Fibroblast of lung (primary cell): ENCODE measurements at regions not wholly inside any gene's neighbourhood (a gene's known extent, or its start where the extent isn't known, plus 50 kb on each side); places are given as distances from the start of the nearest gene placed in this dataset.

Source experiments
- DNase-seq, 2 donors: peaks; one replicate each; pipeline versions ENCODE4 v3.0.0 to v3.0.0-alpha.2; 2010; ENCODE audit warnings: low read depth in 2 of 2
- H2AFZ ChIP-seq: 2 replicates; pipeline ENCODE4 v1.5.1; 2012; ENCODE audit warnings: low read length, control low read depth, inconsistent platforms
- H3K27ac ChIP-seq: 2 replicates; pipeline ENCODE4 v1.5.1; 2011; ENCODE audit warnings: low read length, control low read depth; ENCODE audit not compliant: insufficient read depth
- H3K27me3 ChIP-seq: 2 replicates; pipeline ENCODE4 v1.5.1; 2011; ENCODE audit warnings: mild to moderate bottlenecking, low read length; ENCODE audit not compliant: control insufficient read depth, insufficient read depth
- H3K36me3 ChIP-seq: 2 replicates; pipeline ENCODE4 v1.5.1; 2011; ENCODE audit warnings: low read length; ENCODE audit not compliant: control insufficient read depth, insufficient read depth
- H3K4me1 ChIP-seq: 2 replicates; pipeline ENCODE4 v1.5.1; 2011; ENCODE audit warnings: low read length; ENCODE audit not compliant: control insufficient read depth, insufficient read depth; ENCODE audit errors: extremely low read depth
- H3K4me2 ChIP-seq: 2 replicates; pipeline ENCODE4 v1.5.1; 2011; ENCODE audit warnings: low read length, control low read depth; ENCODE audit not compliant: insufficient read depth; ENCODE audit errors: extremely low read depth
- H3K4me3 ChIP-seq, 4 experiments: fragments of 200-600 bp in 1 of 4; sonication (generic) in 1 of 4; replicated peaks in 1 of 4; 2 replicates each; pipeline ENCODE4 v1.5.1; 2011 to 2016; ENCODE audit warnings: low read length in 4 of 4, low read depth in 3 of 4, mild to moderate bottlenecking in 3 of 4, control low read depth in 2 of 4, inconsistent platforms in 1 of 4, mixed read lengths in 1 of 4; ENCODE audit not compliant: insufficient read depth in 1 of 4; ENCODE audit errors: control extremely low read depth in 1 of 4
- H3K79me2 ChIP-seq: 2 replicates; pipeline ENCODE4 v1.5.1; 2012; ENCODE audit warnings: mild to moderate bottlenecking, low read length, inconsistent platforms; ENCODE audit not compliant: control insufficient read depth, insufficient read depth
- H3K9ac ChIP-seq: 2 replicates; pipeline ENCODE4 v1.5.1; 2011; ENCODE audit warnings: mild to moderate bottlenecking, low read length, control low read depth; ENCODE audit not compliant: insufficient read depth
- H3K9me3 ChIP-seq: 2 replicates; pipeline ENCODE4 v1.5.1; 2012; ENCODE audit warnings: low read depth, low read length; ENCODE audit not compliant: control insufficient read depth, insufficient read depth
- H4K20me1 ChIP-seq: 2 replicates; pipeline ENCODE4 v1.5.1; 2011; ENCODE audit warnings: low read length; ENCODE audit not compliant: control insufficient read depth, insufficient read depth; ENCODE audit errors: extremely low read depth
- EZH2 ChIP-seq: IDR thresholded peaks from 2 replicates; pipeline ENCODE4 v1.5.1; 2012; ENCODE audit warnings: low read length, control low read depth, mild to moderate bottlenecking; ENCODE audit errors: missing control alignments
- TF ChIP-seq, protein P1 (sequence below), 2 donors: IDR thresholded peaks in 1 of 2; conservative IDR thresholded peaks in 1 of 2; 1 replicate in 1 of 2; 2 replicates in 1 of 2; pipeline ENCODE4 v1.5.1; 2011 to 2012; ENCODE audit warnings: low read length in 2 of 2, control low read depth in 1 of 2, inconsistent platforms in 1 of 2, low read depth in 1 of 2, mild to moderate bottlenecking in 1 of 2

DNA sequence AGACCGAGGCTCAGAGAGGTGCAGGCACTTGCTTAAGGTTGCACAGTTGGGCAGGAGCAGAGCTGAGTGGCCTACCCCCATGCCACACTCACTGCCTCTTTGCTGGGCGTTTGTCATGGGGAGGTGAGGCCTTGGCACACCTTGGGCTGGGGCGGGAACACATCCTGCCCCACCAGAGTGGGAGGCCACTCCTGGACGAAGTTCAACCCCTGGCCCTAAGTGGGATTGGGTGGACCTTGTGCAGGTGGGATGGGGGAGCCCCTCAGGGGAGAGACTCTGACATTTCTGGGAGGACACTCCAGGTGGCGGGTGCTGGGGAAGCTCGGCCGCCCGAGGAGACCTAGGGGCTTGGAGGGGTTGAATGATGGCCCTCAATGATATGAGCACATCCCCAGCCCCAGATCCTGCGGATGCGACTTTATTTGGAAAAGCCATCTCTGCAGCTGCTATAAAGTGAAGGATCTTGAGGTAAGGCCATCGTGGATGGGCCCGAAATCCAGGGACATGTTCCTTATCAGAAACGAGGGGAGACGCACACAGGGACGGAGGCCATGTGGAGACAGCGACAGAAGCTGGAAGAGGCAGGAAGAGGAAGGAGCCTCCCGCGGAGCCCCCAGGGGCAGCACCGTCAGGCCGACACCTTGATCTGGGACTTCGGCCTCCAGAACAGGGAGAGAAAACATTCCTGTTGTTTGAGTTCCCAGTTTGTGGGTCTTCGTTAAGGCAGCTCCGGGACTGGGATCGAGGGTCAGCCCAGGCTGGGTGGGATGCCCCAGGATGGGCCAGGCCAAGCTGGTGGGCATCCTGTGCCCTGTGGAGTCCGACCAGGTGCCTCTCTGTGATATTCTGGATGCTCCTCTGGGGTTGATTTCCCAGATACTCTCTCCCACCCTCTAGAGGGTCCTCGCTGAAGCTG lies 111.6 kb upstream of the LRPAP1 start:
- Histone ChIP-seq H3K27ac (no peak overlapping the region), H4K20me1 (no peaks in the 10 kb centered on the region), H3K36me3 (no peaks in the 10 kb centered on the region), H3K4me1 (no peaks in the 10 kb centered on the region), H3K4me2 (no peak overlapping the region), H2AFZ (no peak overlapping the region), H3K4me3 (no peak overlapping the region), H3K9ac (no peak overlapping the region), H3K27me3 (peaks cover 3% of the 10 kb centered on the region), H3K9me3 (no peaks in the 10 kb centered on the region), H3K79me2 (no peaks in the 10 kb centered on the region)
- no peak for DNase-seq
- TF ChIP-seq, protein P1, sequence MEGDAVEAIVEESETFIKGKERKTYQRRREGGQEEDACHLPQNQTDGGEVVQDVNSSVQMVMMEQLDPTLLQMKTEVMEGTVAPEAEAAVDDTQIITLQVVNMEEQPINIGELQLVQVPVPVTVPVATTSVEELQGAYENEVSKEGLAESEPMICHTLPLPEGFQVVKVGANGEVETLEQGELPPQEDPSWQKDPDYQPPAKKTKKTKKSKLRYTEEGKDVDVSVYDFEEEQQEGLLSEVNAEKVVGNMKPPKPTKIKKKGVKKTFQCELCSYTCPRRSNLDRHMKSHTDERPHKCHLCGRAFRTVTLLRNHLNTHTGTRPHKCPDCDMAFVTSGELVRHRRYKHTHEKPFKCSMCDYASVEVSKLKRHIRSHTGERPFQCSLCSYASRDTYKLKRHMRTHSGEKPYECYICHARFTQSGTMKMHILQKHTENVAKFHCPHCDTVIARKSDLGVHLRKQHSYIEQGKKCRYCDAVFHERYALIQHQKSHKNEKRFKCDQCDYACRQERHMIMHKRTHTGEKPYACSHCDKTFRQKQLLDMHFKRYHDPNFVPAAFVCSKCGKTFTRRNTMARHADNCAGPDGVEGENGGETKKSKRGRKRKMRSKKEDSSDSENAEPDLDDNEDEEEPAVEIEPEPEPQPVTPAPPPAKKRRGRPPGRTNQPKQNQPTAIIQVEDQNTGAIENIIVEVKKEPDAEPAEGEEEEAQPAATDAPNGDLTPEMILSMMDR (conservative IDR thresholded peaks at IDR 0.05 in 1 of 2, IDR thresholded peaks at IDR 0.05 in 1 of 2; ENCODE audit: low read depth in 1 of 2, low read length in 2 of 2) = no peak

DNA sequence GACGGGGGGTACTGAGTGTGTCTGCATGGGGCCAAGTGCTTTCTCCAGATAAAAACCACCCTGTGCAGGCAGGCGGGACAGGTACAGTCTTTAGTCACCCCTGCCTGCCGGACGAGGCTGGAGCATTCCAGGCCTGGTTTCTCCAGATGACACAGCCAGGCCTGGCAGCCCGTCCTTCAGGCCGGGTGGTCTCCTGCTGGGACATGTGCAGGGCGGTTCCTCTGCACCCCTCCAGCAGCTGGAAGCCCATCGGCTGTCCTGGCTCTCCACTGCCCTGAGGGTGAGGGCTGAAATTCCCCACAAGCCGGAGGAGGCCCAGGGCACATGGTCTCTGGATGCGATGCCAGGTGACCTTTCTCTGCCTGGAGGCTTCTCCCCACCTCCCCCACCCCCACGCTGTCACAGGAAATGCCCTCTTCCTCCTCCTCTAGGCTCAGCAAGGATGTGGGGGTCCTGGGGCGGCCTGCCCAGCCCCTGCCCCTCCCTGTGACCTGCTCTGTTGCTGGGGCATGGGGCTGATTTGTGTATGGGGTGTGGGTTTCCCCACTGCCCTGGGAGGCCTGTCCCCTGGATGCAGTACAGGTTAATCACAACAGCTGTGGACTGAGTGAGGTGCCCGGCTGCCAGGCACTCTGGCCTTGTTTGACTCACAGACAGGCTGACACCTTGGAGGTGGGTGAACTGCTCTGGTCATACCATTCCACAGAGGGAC lies 110.7 kb upstream of the LRPAP1 start:
- Histone ChIP-seq H3K9ac (no peak overlapping the region), H3K4me1 (no peaks in the 10 kb centered on the region), H3K9me3 (no peaks in the 10 kb centered on the region), H4K20me1 (no peaks in the 10 kb centered on the region), H3K4me3 (no peak overlapping the region), H3K4me2 (no peak overlapping the region), H3K36me3 (no peaks in the 10 kb centered on the region), H2AFZ (no peak overlapping the region), H3K79me2 (no peaks in the 10 kb centered on the region), H3K27ac (no peak overlapping the region), H3K27me3 (peaks cover 2% of the 10 kb centered on the region)
- DNase-seq = no peak
- TF ChIP-seq, protein P1 (conservative IDR thresholded peaks at IDR 0.05 in 1 of 2, IDR thresholded peaks at IDR 0.05 in 1 of 2; ENCODE audit: low read depth in 1 of 2, low read length in 2 of 2) = no peak
- TF ChIP-seq EZH2 = no peak

DNA sequence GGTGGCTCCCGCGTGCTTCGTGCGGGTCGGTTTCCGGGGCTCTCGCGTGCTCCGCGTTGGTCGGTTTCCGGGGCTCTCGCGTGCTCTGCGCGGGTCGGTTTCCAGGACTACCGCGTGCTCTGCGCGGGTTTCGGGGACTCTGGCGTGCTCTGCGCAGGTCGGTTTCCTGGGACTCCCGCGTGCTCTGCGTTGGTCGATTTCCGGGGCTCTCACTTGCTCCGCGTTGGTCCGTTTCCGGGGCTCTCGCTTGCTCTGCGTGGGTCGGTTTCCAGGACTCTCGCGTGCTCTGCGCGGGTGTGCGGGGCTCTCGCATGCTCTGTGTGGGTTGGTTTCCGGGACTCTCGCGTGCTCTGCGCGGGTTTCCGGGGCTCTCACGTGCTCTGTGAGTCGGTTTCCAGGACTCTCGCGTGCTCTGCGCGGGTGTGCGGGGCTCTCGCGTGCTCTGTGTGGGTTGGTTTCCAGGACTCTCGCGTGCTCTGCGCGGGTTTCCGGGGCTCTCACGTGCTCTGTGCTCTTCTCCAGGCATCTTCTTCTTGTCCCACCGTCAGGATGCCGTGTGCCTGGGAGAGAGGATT lies 109.9 kb upstream of the LRPAP1 start:
- H3K9me3 ChIP-seq = no peaks in the 10 kb centered on the region
- no peaks in the 10 kb centered on the region for H3K27me3 ChIP-seq
- no peak overlapping the region for H3K4me2 ChIP-seq
- no peaks in the 10 kb centered on the region for H4K20me1 ChIP-seq
- no peak for DNase-seq
- no peak overlapping the region for H3K4me3 ChIP-seq
- H3K36me3 ChIP-seq = no peaks in the 10 kb centered on the region
- TF ChIP-seq EZH2 = no peak
- TF ChIP-seq, protein P1 (conservative IDR thresholded peaks at IDR 0.05 in 1 of 2, IDR thresholded peaks at IDR 0.05 in 1 of 2; ENCODE audit: low read depth in 1 of 2, low read length in 2 of 2) = no peak
- H3K9ac ChIP-seq = no peak overlapping the region
- H3K4me1 ChIP-seq = no peaks in the 10 kb centered on the region
- no peak overlapping the region for H2AFZ ChIP-seq
- no peak overlapping the region for H3K27ac ChIP-seq
- no peaks in the 10 kb centered on the region for H3K79me2 ChIP-seq
